NB4 (cell line): ENCODE measurements at regions not wholly inside any gene's neighbourhood (a gene's known extent, or its start where the extent isn't known, plus 50 kb on each side); places are given as distances from the start of the nearest gene placed in this dataset.

Source experiments
- CTCF ChIP-seq: IDR thresholded peaks from one replicate; pipeline ENCODE4 v1.5.1; 2012; ENCODE audit warnings: low read depth, low read length
- MAX ChIP-seq: IDR thresholded peaks from 2 replicates; pipeline ENCODE4 v1.6.1; 2011; ENCODE audit warnings: low read depth, low read length
- MYC ChIP-seq: IDR thresholded peaks from 2 replicates; pipeline ENCODE4 v1.6.1; 2011; ENCODE audit warnings: low read depth, low read length
- POLR2A ChIP-seq: IDR thresholded peaks from 2 replicates; pipeline ENCODE4 v1.6.1; 2011; ENCODE audit warnings: mild to moderate bottlenecking; ENCODE audit not compliant: insufficient read length; ENCODE audit errors: extremely low read depth

GRCh38 chr6:23797041-23797440 lies 329.0 kb upstream of the NRSN1 start:
- TF ChIP-seq CTCF (no peak), POLR2A (no peak), MYC (no peak), MAX (no peak)
